GM19372 (cell line): ENCODE measurements at regions not wholly inside any gene's neighbourhood (a gene's known extent, or its start where the extent isn't known, plus 50 kb on each side); places are given as distances from the start of the nearest gene placed in this dataset.
"Not testable (repeated sequence)": the region's sequence is repeated elsewhere in the genome, so short reads cannot be mapped to it uniquely, and the experiment has no call there.

Source experiments
- ATAC-seq: cut with Tn5 transposase; IDR thresholded peaks from one replicate; pipeline ENCODE4 v1.9.1; 2021; ENCODE audit warnings: mild to moderate bottlenecking, low read depth, moderate library complexity; ENCODE audit not compliant: unreplicated experiment

GRCh38 chr18:51569561-51569960, 372.1 kb upstream of the MEX3C start:
- ATAC-seq: no peak

DNA sequence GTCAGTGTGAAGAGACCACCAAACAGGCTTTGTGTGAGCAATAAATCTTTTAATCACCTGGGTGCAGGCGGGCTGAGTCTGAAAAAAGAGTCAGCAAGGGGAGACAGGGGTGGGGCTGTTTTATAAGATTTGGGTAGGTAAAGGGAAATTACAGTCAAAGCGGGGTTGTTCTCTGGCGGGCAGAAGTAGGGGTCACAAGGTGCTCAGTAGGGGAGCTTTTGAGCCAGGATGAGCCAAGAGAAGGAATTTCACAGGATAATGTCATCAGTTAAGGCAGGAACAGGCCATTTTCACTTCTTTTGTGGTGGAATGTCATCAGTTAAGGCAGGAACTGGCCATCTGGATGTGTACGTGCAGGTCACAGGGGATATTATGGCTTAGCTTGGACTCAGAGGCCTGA, 372.6 kb upstream of the MEX3C start:
- not testable (repeated sequence) for ATAC-seq

- ATAC-seq: not testable (repeated sequence)
Measured at GRCh38 chr18:51573886-51574285, 376.4 kb upstream of the MEX3C start.

DNA sequence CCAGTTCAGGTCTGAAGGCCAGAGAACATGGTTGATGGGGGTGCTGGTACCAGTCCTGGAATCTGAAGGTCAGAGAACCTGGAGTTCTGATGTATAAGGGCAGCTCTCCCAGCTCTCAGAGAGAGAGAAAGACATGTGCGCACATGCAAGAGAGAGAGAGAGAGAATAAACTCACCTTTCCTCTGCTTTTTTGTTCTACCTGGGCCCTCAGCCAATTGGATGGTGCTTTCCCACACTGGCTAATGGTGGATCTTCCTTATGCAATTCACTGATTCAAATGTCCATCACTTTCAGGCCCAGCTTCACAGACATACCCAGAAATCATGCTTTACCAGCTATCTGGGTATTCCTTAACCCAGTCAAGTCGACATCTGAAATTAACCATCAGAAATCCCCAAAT, 377.7 kb upstream of the MEX3C start:
- no peak for ATAC-seq

DNA sequence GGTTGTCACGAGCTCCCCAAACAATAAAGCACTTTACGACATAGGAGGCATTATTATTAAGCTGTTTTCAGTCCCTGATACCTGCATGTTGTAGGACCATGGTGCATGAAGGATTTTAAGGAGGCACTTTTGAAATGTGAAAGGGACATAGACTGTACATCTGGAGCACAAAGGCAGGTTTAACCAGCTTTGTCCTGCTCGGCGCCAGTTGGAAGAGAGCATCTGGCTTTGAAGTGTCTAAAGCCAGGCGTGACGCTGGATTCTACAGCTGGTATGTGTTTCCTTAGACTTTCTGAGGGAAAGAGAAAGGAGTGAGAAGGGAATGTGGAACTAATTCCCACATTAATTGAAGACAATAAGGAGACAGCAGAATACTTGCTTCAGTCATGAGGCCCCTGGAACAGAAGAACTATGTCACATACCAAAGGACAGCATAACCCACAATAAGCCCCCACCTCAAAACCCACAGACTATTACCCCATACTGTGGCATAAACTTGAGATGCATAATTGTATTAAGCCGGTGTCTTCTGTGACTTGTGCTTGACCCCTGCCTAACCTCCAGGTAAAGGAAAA, 381.0 kb upstream of the MEX3C start:
- ATAC-seq: no peak

GRCh38 chr18:51580580-51580979, 383.1 kb upstream of the MEX3C start:
- no peak for ATAC-seq

DNA sequence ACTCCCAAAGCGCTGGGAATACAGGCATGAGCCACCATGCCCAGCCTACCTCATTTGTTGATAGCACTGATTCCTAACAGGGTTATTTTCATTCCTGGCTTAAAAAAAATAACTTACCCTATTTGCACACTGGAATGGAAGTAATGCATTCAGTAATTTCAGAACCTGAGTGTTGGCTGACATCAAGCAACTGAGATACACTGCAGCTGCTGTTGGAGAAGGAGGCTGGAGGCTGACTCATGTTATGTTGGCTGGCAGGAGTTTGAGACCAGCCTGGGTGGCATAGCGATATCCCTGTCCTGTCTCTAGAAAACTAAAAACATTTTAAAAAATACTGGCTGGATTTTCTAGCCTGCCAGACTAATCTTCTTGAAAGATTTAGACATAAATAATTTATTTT, 385.1 kb upstream of the MEX3C start:
- no peak for ATAC-seq

- ATAC-seq: no peak
Measured at GRCh38 chr18:51588616-51589015, 391.1 kb upstream of the MEX3C start.

DNA sequence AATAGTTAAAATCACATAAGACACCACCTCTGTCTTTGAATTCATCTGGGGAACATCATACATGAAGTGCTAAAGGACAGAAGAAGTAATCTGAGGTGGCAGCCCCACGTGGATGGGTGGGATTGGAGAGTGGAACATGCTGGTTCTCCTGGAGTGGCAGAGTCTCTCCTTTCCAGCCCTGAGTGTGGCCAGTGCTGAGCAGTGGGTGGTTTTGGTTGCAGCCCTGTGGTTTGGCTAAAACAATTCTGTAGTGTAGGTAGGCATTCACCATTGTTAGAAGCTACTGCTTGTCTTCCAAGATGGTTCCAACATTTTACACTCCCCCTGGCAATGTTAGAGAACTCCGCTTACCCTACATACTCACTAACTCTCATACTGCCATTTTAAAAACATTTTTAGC, 396.4 kb upstream of the MEX3C start:
- ATAC-seq: no peak

- ATAC-seq: no peak
Measured at GRCh38 chr18:51603111-51603510, 405.6 kb upstream of the MEX3C start.

GRCh38 chr18:51603551-51603950, 406.1 kb upstream of the MEX3C start:
- no peak for ATAC-seq

DNA sequence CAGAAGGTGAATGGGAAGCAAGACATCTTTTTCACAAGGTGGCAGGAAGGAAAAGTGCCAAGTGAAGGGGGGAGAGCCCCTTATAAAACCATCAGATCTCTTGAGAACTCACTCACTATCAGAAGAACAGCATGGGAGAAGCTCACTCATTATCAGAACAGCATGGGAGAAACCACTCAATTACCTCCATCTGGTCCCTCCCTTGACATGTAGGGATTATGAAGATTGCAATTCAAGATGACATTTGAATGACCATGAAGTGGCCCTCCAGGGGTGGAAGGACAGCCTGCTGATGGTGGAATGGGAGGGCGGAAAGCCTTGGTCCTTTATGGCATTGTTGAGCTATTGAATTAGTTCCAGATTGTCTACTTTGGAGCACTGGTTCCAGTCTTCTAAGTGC, 413.0 kb upstream of the MEX3C start:
- no peak for ATAC-seq

DNA sequence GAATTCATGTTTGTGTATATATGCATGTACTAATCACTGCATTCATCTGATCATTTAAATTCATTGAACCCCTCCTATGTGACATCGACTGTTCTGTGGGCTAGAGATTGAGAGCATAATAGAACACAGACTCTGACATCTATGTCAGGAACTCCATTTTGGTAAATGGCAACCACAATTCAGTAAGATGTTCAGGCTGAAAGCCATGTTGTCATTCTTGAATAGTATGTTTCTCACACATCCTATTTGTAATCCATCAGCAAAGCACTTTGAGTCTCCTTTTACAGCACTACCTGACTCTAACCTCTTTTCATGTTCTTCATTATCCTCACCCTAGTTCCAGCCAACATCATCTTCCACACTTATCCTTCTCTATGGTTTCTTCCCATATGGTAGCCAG, 413.8 kb upstream of the MEX3C start:
- no peak for ATAC-seq

GRCh38 chr18:51614033-51614432, 416.6 kb upstream of the MEX3C start:
- no peak for ATAC-seq

- ATAC-seq: no peak
Measured at GRCh38 chr18:51614967-51615571, 417.6 kb upstream of the MEX3C start.

DNA sequence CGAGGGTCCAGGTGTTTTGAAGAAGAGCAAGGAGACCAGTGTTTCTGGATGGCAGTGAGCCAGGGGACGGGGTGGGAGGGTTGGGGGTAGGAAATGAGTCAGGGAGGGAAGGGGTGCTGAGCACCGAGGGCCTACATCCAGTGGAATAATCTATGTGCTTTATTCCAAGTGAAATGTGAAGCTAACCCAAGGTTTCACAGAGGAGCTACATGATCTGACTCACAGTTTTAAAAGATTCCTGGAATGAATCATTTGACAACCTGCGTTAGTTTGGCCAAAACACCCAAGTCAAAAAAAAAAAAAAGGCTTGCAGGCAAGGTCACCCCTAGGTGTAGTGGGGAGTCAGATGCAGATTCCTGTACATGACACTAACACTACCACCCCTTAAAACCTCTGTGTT, 419.7 kb upstream of the MEX3C start:
- no peak for ATAC-seq

- no peak for ATAC-seq
Measured at GRCh38 chr18:51617572-51618260, 420.2 kb upstream of the MEX3C start.

GRCh38 chr18:51619283-51619682, 421.8 kb upstream of the MEX3C start:
- no peak for ATAC-seq

DNA sequence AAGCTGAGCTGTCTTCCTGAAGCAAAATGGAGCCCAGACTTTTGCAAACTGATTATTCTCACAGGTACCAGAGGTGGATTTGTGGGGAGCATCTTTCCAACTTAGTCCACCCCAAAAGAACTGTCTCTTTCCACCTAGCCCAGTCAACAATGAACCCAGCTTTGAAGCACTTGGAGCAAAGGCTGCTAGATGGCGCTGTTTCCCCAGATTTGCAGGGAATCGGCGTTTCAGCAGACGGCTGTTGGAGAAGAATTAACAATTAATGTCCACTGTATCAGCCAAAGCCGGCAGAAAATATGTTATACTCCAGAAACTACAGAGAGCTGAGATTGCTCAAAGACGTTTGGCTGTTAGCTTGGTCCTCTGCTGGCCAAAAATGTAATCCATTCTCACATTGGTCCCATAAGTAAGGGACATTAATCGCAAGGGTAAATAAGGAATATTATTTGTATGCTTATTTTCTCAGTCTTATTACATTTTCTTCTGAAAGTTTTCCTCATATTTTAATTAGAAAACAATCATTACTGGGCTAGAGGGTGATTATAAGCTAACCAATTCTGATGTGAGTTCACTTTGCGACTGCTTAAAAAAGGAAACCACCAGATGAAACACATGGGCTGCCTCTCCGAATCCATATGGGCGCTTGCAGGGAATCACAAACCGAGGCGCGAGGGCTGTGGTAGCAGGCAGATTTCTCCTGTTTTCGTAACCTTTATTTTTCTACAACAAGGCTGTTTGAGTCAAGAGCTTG, 423.8 kb upstream of the MEX3C start:
- no peak for ATAC-seq

DNA sequence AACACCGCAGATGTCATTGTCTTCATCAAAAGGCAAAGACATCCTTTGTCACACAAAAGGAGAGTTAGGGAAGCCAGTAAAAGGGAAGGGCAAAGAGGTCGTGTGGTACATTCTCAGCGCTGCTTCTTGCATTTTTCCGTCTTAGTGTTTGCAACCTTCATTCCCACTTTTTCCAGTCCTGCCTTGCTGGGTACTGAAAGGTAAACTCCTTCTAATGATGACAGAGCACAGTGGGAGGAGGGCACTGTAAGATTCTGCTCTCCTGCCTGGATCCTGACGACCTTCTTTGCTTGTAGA, 424.3 kb upstream of the MEX3C start:
- no peak for ATAC-seq

GRCh38 chr18:51622702-51623101, 425.2 kb upstream of the MEX3C start:
- no peak for ATAC-seq

- ATAC-seq: no peak
Measured at GRCh38 chr18:51623653-51624052, 426.2 kb upstream of the MEX3C start.
